Activated naive CD8-positive, alpha-beta T cell treated with anti-CD3 and anti-CD28 coated beads for 36 hours (primary cell): ENCODE measurements at regions not wholly inside any gene's neighbourhood (a gene's known extent, or its start where the extent isn't known, plus 50 kb on each side); places are given as distances from the start of the nearest gene placed in this dataset.

Experiments used
- DNase-seq: peaks from one replicate; pipeline ENCODE4 v3.0.0; 2021
- H3K27ac Mint-ChIP-seq: one replicate; pipeline ENCODE4 v1.8.0; 2022; ENCODE audit warnings: mild to moderate bottlenecking, moderate library complexity, mixed read lengths
- H3K27me3 Mint-ChIP-seq: one replicate; pipeline ENCODE4 v1.8.0; 2022; ENCODE audit warnings: mild to moderate bottlenecking, mixed read lengths
- H3K36me3 Mint-ChIP-seq: one replicate; pipeline ENCODE4 v1.8.0; 2021; ENCODE audit warnings: mild to moderate bottlenecking, mixed read lengths
- H3K4me1 Mint-ChIP-seq: one replicate; pipeline ENCODE4 v1.8.0; 2021; ENCODE audit warnings: mixed read lengths
- H3K4me3 Mint-ChIP-seq: one replicate; pipeline ENCODE4 v1.8.0; 2022; ENCODE audit warnings: mild to moderate bottlenecking, moderate library complexity, mixed read lengths
- H3K9me3 Mint-ChIP-seq: one replicate; pipeline ENCODE4 v1.8.0; 2022; ENCODE audit warnings: mixed read lengths

GRCh38 chr22:48315439-48316256 is 1512.0 kb downstream of the BRD1 start:
- H3K36me3 Mint-ChIP-seq, result no peaks in the 10 kb centered on the region
- H3K27ac Mint-ChIP-seq, result no peak overlapping the region
- DNase-seq, result no peak
- H3K4me1 Mint-ChIP-seq, result no peaks in the 10 kb centered on the region
- H3K4me3 Mint-ChIP-seq, result no peak overlapping the region
- H3K27me3 Mint-ChIP-seq, result peaks cover 3% of the 10 kb centered on the region
- H3K9me3 Mint-ChIP-seq, result peaks cover 7% of the 10 kb centered on the region

GRCh38 chr22:48314073-48314472 is 1513.6 kb downstream of the BRD1 start:
- H3K4me3 Mint-ChIP-seq, result no peak overlapping the region
- no peaks in the 10 kb centered on the region for H3K36me3 Mint-ChIP-seq
- no peak overlapping the region for H3K27ac Mint-ChIP-seq
- H3K9me3 Mint-ChIP-seq, result peaks cover 7% of the 10 kb centered on the region
- no peaks in the 10 kb centered on the region for H3K4me1 Mint-ChIP-seq
- peaks cover 3% of the 10 kb centered on the region for H3K27me3 Mint-ChIP-seq
- DNase-seq, result no peak

- no peak overlapping the region for H3K27ac Mint-ChIP-seq
- H3K9me3 Mint-ChIP-seq, result peaks cover 7% of the 10 kb centered on the region
- DNase-seq, result no peak
- no peaks in the 10 kb centered on the region for H3K4me1 Mint-ChIP-seq
- H3K4me3 Mint-ChIP-seq, result no peak overlapping the region
- peaks cover 3% of the 10 kb centered on the region for H3K27me3 Mint-ChIP-seq
- no peaks in the 10 kb centered on the region for H3K36me3 Mint-ChIP-seq
These were observed 1514.4 kb downstream of the BRD1 start for GRCh38 chr22:48313175-48313830.

- H3K4me1 Mint-ChIP-seq, result no peaks in the 10 kb centered on the region
- H3K27me3 Mint-ChIP-seq, result peaks cover 3% of the 10 kb centered on the region
- DNase-seq, result no peak
- H3K4me3 Mint-ChIP-seq, result no peak overlapping the region
- H3K36me3 Mint-ChIP-seq, result no peaks in the 10 kb centered on the region
- peaks cover 7% of the 10 kb centered on the region for H3K9me3 Mint-ChIP-seq
- H3K27ac Mint-ChIP-seq, result no peak overlapping the region
These were observed 1516.9 kb downstream of the BRD1 start for GRCh38 chr22:48310740-48311139.

- H3K27ac Mint-ChIP-seq, result no peak overlapping the region
- no peaks in the 10 kb centered on the region for H3K4me1 Mint-ChIP-seq
- no peak overlapping the region for H3K4me3 Mint-ChIP-seq
- peaks cover 3% of the 10 kb centered on the region for H3K27me3 Mint-ChIP-seq
- peaks cover 7% of the 10 kb centered on the region for H3K9me3 Mint-ChIP-seq
- H3K36me3 Mint-ChIP-seq, result no peaks in the 10 kb centered on the region
- DNase-seq, result no peak
These were observed 1517.4 kb downstream of the BRD1 start for GRCh38 chr22:48310289-48310688.

GRCh38 chr22:48309836-48310235 is 1517.8 kb downstream of the BRD1 start:
- Mint-ChIP-seq H3K36me3 (no peaks in the 10 kb centered on the region), H3K27me3 (peaks cover 3% of the 10 kb centered on the region), H3K27ac (no peak overlapping the region), H3K4me3 (no peak overlapping the region), H3K4me1 (no peaks in the 10 kb centered on the region), H3K9me3 (peaks cover 7% of the 10 kb centered on the region)
- DNase-seq, result no peak

GRCh38 chr22:48309115-48309705 is 1518.5 kb downstream of the BRD1 start:
- Mint-ChIP-seq H3K36me3 (no peaks in the 10 kb centered on the region), H3K27me3 (peaks cover 3% of the 10 kb centered on the region), H3K4me3 (no peak overlapping the region), H3K4me1 (no peaks in the 10 kb centered on the region), H3K27ac (no peak overlapping the region), H3K9me3 (peaks cover 7% of the 10 kb centered on the region)
- DNase-seq, result no peak

GRCh38 chr22:48307931-48308330 is 1519.7 kb downstream of the BRD1 start:
- H3K9me3 Mint-ChIP-seq, result peaks cover 7% of the 10 kb centered on the region
- no peak overlapping the region for H3K27ac Mint-ChIP-seq
- H3K27me3 Mint-ChIP-seq, result no peaks in the 10 kb centered on the region
- no peak overlapping the region for H3K4me3 Mint-ChIP-seq
- no peaks in the 10 kb centered on the region for H3K4me1 Mint-ChIP-seq
- H3K36me3 Mint-ChIP-seq, result no peaks in the 10 kb centered on the region
- no peak for DNase-seq

- no peak overlapping the region for H3K27ac Mint-ChIP-seq
- H3K9me3 Mint-ChIP-seq, result peaks cover 4% of the 10 kb centered on the region
- H3K4me3 Mint-ChIP-seq, result no peak overlapping the region
- no peaks in the 10 kb centered on the region for H3K4me1 Mint-ChIP-seq
- no peaks in the 10 kb centered on the region for H3K36me3 Mint-ChIP-seq
- no peaks in the 10 kb centered on the region for H3K27me3 Mint-ChIP-seq
- DNase-seq, result no peak
These were observed 1520.7 kb downstream of the BRD1 start for GRCh38 chr22:48306785-48307510.

GRCh38 chr22:48306284-48306683 is 1521.4 kb downstream of the BRD1 start:
- Mint-ChIP-seq H3K27ac (no peak overlapping the region), H3K9me3 (peaks cover 1% of the 10 kb centered on the region), H3K4me3 (no peak overlapping the region), H3K36me3 (no peaks in the 10 kb centered on the region), H3K4me1 (no peaks in the 10 kb centered on the region), H3K27me3 (no peaks in the 10 kb centered on the region)
- DNase-seq, result no peak

- no peaks in the 10 kb centered on the region for H3K9me3 Mint-ChIP-seq
- no peak overlapping the region for H3K4me3 Mint-ChIP-seq
- H3K27me3 Mint-ChIP-seq, result no peaks in the 10 kb centered on the region
- no peaks in the 10 kb centered on the region for H3K36me3 Mint-ChIP-seq
- no peak for DNase-seq
- H3K27ac Mint-ChIP-seq, result no peak overlapping the region
- H3K4me1 Mint-ChIP-seq, result no peaks in the 10 kb centered on the region
These were observed 1521.9 kb downstream of the BRD1 start for GRCh38 chr22:48305726-48306235.

GRCh38 chr22:48303369-48303725 is 1524.3 kb downstream of the BRD1 start:
- Mint-ChIP-seq H3K9me3 (no peaks in the 10 kb centered on the region), H3K4me3 (no peak overlapping the region), H3K27me3 (no peaks in the 10 kb centered on the region), H3K27ac (no peak overlapping the region), H3K36me3 (no peaks in the 10 kb centered on the region), H3K4me1 (no peaks in the 10 kb centered on the region)
- no peak for DNase-seq

- no peaks in the 10 kb centered on the region for H3K27me3 Mint-ChIP-seq
- H3K4me3 Mint-ChIP-seq, result no peak overlapping the region
- H3K9me3 Mint-ChIP-seq, result no peaks in the 10 kb centered on the region
- no peak overlapping the region for H3K27ac Mint-ChIP-seq
- DNase-seq, result no peak
- H3K36me3 Mint-ChIP-seq, result no peaks in the 10 kb centered on the region
- H3K4me1 Mint-ChIP-seq, result no peaks in the 10 kb centered on the region
These were observed 1524.9 kb downstream of the BRD1 start for GRCh38 chr22:48302657-48303368.

- Mint-ChIP-seq H3K4me3 (no peak overlapping the region), H3K27me3 (no peaks in the 10 kb centered on the region), H3K27ac (no peak overlapping the region), H3K4me1 (no peaks in the 10 kb centered on the region), H3K9me3 (no peaks in the 10 kb centered on the region), H3K36me3 (no peaks in the 10 kb centered on the region)
- DNase-seq, result no peak
These were observed 1525.8 kb downstream of the BRD1 start for GRCh38 chr22:48301908-48302307.
